ENCODE measurements at regions not wholly inside any gene's neighbourhood (a gene's known extent, or its start where the extent isn't known, plus 50 kb on each side); places are given as distances from the start of the nearest gene placed in this dataset.

GRCh38 chr7:89780291-89780690 lies 374.0 kb upstream of the STEAP1 start:
- Histone ChIP-seq H3K36me3 (ENCODE audit: control insufficient read depth in 5 of 5, insufficient read depth in 5 of 5, low read length in 5 of 5) (no peaks in the 10 kb centered on the region), H3K27ac (ENCODE audit: low read depth, low read length) (no peak overlapping the region), H3K4me3 (ENCODE audit: low read depth in 1 of 5, low read length in 5 of 5) (no peak overlapping the region), H3K4me1 (ENCODE audit: control insufficient read depth in 5 of 5, insufficient read depth in 5 of 5, low read length in 5 of 5) (no peaks in the 10 kb centered on the region), H3K9me3 (ENCODE audit: control insufficient read depth in 5 of 5, low read length in 5 of 5) (peaks cover 0 to 4% (median 0%) of the 10 kb centered on the region in 5 donors), H3K9ac (ENCODE audit: low read length in 5 of 5) (no peak overlapping the region), H3K27me3 (ENCODE audit: control insufficient read depth in 5 of 5, insufficient read depth in 4 of 5, low read length in 5 of 5) (no peaks in the 10 kb centered on the region)

GRCh38 chr7:89796481-89796880 lies 357.8 kb upstream of the STEAP1 start:
- Histone ChIP-seq H3K9ac (ENCODE audit: low read length in 5 of 5) (no peak overlapping the region), H3K9me3 (ENCODE audit: control insufficient read depth in 5 of 5, low read length in 5 of 5) (peaks cover 0 to 11% (median 0%) of the 10 kb centered on the region in 5 donors), H3K4me1 (ENCODE audit: control insufficient read depth in 5 of 5, insufficient read depth in 5 of 5, low read length in 5 of 5) (no peaks in the 10 kb centered on the region), H3K4me3 (ENCODE audit: low read depth in 1 of 5, low read length in 5 of 5) (no peak overlapping the region), H3K36me3 (ENCODE audit: control insufficient read depth in 5 of 5, insufficient read depth in 5 of 5, low read length in 5 of 5) (no peaks in the 10 kb centered on the region), H3K27me3 (ENCODE audit: control insufficient read depth in 5 of 5, insufficient read depth in 4 of 5, low read length in 5 of 5) (no peaks in the 10 kb centered on the region), H3K27ac (ENCODE audit: low read depth, low read length) (no peak overlapping the region)

GRCh38 chr7:89797965-89798598 lies 356.2 kb upstream of the STEAP1 start:
- Histone ChIP-seq H3K4me3 (ENCODE audit: low read depth in 1 of 5, low read length in 5 of 5) (no peak overlapping the region), H3K9me3 (ENCODE audit: control insufficient read depth in 5 of 5, low read length in 5 of 5) (peaks cover 0 to 11% (median 3%) of the 10 kb centered on the region in 5 donors), H3K27ac (ENCODE audit: low read depth, low read length) (no peak overlapping the region), H3K27me3 (ENCODE audit: control insufficient read depth in 5 of 5, insufficient read depth in 4 of 5, low read length in 5 of 5) (no peaks in the 10 kb centered on the region), H3K36me3 (ENCODE audit: control insufficient read depth in 5 of 5, insufficient read depth in 5 of 5, low read length in 5 of 5) (no peaks in the 10 kb centered on the region), H3K9ac (ENCODE audit: low read length in 5 of 5) (no peak overlapping the region), H3K4me1 (ENCODE audit: control insufficient read depth in 5 of 5, insufficient read depth in 5 of 5, low read length in 5 of 5) (no peaks in the 10 kb centered on the region)

GRCh38 chr7:89798599-89798996 lies 355.7 kb upstream of the STEAP1 start:
- H3K27me3 ChIP-seq (ENCODE audit: control insufficient read depth in 5 of 5, insufficient read depth in 4 of 5, low read length in 5 of 5), result no peaks in the 10 kb centered on the region
- no peak overlapping the region for H3K4me3 ChIP-seq (ENCODE audit: low read depth in 1 of 5, low read length in 5 of 5)
- peaks cover 0 to 11% (median 4%) of the 10 kb centered on the region in 5 donors for H3K9me3 ChIP-seq (ENCODE audit: control insufficient read depth in 5 of 5, low read length in 5 of 5)
- H3K27ac ChIP-seq (ENCODE audit: low read depth, low read length), result no peak overlapping the region
- no peaks in the 10 kb centered on the region for H3K4me1 ChIP-seq (ENCODE audit: control insufficient read depth in 5 of 5, insufficient read depth in 5 of 5, low read length in 5 of 5)
- H3K9ac ChIP-seq (ENCODE audit: low read length in 5 of 5), result no peak overlapping the region
- H3K36me3 ChIP-seq (ENCODE audit: control insufficient read depth in 5 of 5, insufficient read depth in 5 of 5, low read length in 5 of 5), result no peaks in the 10 kb centered on the region

- Histone ChIP-seq H3K9ac (ENCODE audit: low read length in 5 of 5) (no peak overlapping the region), H3K9me3 (ENCODE audit: control insufficient read depth in 5 of 5, low read length in 5 of 5) (peaks cover 0 to 13% (median 4%) of the 10 kb centered on the region in 5 donors), H3K27me3 (ENCODE audit: control insufficient read depth in 5 of 5, insufficient read depth in 4 of 5, low read length in 5 of 5) (no peaks in the 10 kb centered on the region), H3K4me1 (ENCODE audit: control insufficient read depth in 5 of 5, insufficient read depth in 5 of 5, low read length in 5 of 5) (no peaks in the 10 kb centered on the region), H3K36me3 (ENCODE audit: control insufficient read depth in 5 of 5, insufficient read depth in 5 of 5, low read length in 5 of 5) (no peaks in the 10 kb centered on the region), H3K27ac (ENCODE audit: low read depth, low read length) (no peak overlapping the region), H3K4me3 (ENCODE audit: low read depth in 1 of 5, low read length in 5 of 5) (no peak overlapping the region)
Observed at GRCh38 chr7:89800761-89801160, 353.5 kb upstream of the STEAP1 start.

GRCh38 chr7:89809291-89809690 lies 345.0 kb upstream of the STEAP1 start:
- H3K4me1 ChIP-seq (ENCODE audit: control insufficient read depth in 5 of 5, insufficient read depth in 5 of 5, low read length in 5 of 5), result no peaks in the 10 kb centered on the region
- no peak overlapping the region for H3K4me3 ChIP-seq (ENCODE audit: low read depth in 1 of 5, low read length in 5 of 5)
- no peak overlapping the region for H3K9ac ChIP-seq (ENCODE audit: low read length in 5 of 5)
- H3K27me3 ChIP-seq (ENCODE audit: control insufficient read depth in 5 of 5, insufficient read depth in 4 of 5, low read length in 5 of 5), result no peaks in the 10 kb centered on the region
- H3K27ac ChIP-seq (ENCODE audit: low read depth, low read length), result no peak overlapping the region
- H3K36me3 ChIP-seq (ENCODE audit: control insufficient read depth in 5 of 5, insufficient read depth in 5 of 5, low read length in 5 of 5), result no peaks in the 10 kb centered on the region
- peaks cover 0 to 9% (median 6%) of the 10 kb centered on the region in 5 donors for H3K9me3 ChIP-seq (ENCODE audit: control insufficient read depth in 5 of 5, low read length in 5 of 5)

GRCh38 chr7:89813081-89813480 lies 341.2 kb upstream of the STEAP1 start:
- Histone ChIP-seq H3K4me3 (ENCODE audit: low read depth in 1 of 5, low read length in 5 of 5) (no peak overlapping the region), H3K4me1 (ENCODE audit: control insufficient read depth in 5 of 5, insufficient read depth in 5 of 5, low read length in 5 of 5) (no peaks in the 10 kb centered on the region), H3K27ac (ENCODE audit: low read depth, low read length) (no peak overlapping the region), H3K27me3 (ENCODE audit: control insufficient read depth in 5 of 5, insufficient read depth in 4 of 5, low read length in 5 of 5) (no peaks in the 10 kb centered on the region), H3K36me3 (ENCODE audit: control insufficient read depth in 5 of 5, insufficient read depth in 5 of 5, low read length in 5 of 5) (no peaks in the 10 kb centered on the region), H3K9ac (ENCODE audit: low read length in 5 of 5) (no peak overlapping the region), H3K9me3 (ENCODE audit: control insufficient read depth in 5 of 5, low read length in 5 of 5) (peaks cover 0 to 6% (median 0%) of the 10 kb centered on the region in 5 donors)

- no peaks in the 10 kb centered on the region for H3K27me3 ChIP-seq (ENCODE audit: control insufficient read depth in 5 of 5, insufficient read depth in 4 of 5, low read length in 5 of 5)
- no peak overlapping the region for H3K27ac ChIP-seq (ENCODE audit: low read depth, low read length)
- no peak overlapping the region for H3K4me3 ChIP-seq (ENCODE audit: low read depth in 1 of 5, low read length in 5 of 5)
- no peaks in the 10 kb centered on the region for H3K4me1 ChIP-seq (ENCODE audit: control insufficient read depth in 5 of 5, insufficient read depth in 5 of 5, low read length in 5 of 5)
- H3K9ac ChIP-seq (ENCODE audit: low read length in 5 of 5), result no peak overlapping the region
- peaks cover 0 to 9% (median 4%) of the 10 kb centered on the region in 5 donors for H3K9me3 ChIP-seq (ENCODE audit: control insufficient read depth in 5 of 5, low read length in 5 of 5)
- H3K36me3 ChIP-seq (ENCODE audit: control insufficient read depth in 5 of 5, insufficient read depth in 5 of 5, low read length in 5 of 5), result no peaks in the 10 kb centered on the region
Observed at GRCh38 chr7:89826121-89826520, 328.1 kb upstream of the STEAP1 start.

GRCh38 chr7:89826557-89826956 lies 327.7 kb upstream of the STEAP1 start:
- H3K27ac ChIP-seq (ENCODE audit: low read depth, low read length), result no peak overlapping the region
- no peak overlapping the region for H3K9ac ChIP-seq (ENCODE audit: low read length in 5 of 5)
- H3K9me3 ChIP-seq (ENCODE audit: control insufficient read depth in 5 of 5, low read length in 5 of 5), result peaks cover 0 to 9% (median 4%) of the 10 kb centered on the region in 5 donors
- H3K4me1 ChIP-seq (ENCODE audit: control insufficient read depth in 5 of 5, insufficient read depth in 5 of 5, low read length in 5 of 5), result no peaks in the 10 kb centered on the region
- no peak overlapping the region for H3K4me3 ChIP-seq (ENCODE audit: low read depth in 1 of 5, low read length in 5 of 5)
- H3K27me3 ChIP-seq (ENCODE audit: control insufficient read depth in 5 of 5, insufficient read depth in 4 of 5, low read length in 5 of 5), result no peaks in the 10 kb centered on the region
- no peaks in the 10 kb centered on the region for H3K36me3 ChIP-seq (ENCODE audit: control insufficient read depth in 5 of 5, insufficient read depth in 5 of 5, low read length in 5 of 5)

GRCh38 chr7:89837515-89837914 lies 316.8 kb upstream of the STEAP1 start:
- Histone ChIP-seq H3K9me3 (ENCODE audit: control insufficient read depth in 5 of 5, low read length in 5 of 5) (no peaks in the 10 kb centered on the region), H3K27me3 (ENCODE audit: control insufficient read depth in 5 of 5, insufficient read depth in 4 of 5, low read length in 5 of 5) (no peaks in the 10 kb centered on the region), H3K36me3 (ENCODE audit: control insufficient read depth in 5 of 5, insufficient read depth in 5 of 5, low read length in 5 of 5) (no peaks in the 10 kb centered on the region), H3K27ac (ENCODE audit: low read depth, low read length) (no peak overlapping the region), H3K4me3 (ENCODE audit: low read depth in 1 of 5, low read length in 5 of 5) (no peak overlapping the region), H3K4me1 (ENCODE audit: control insufficient read depth in 5 of 5, insufficient read depth in 5 of 5, low read length in 5 of 5) (no peaks in the 10 kb centered on the region), H3K9ac (ENCODE audit: low read length in 5 of 5) (no peak overlapping the region)

All from subcutaneous abdominal adipose tissue (tissue), 5 donors.